Activated T-helper 9 cell treated with anti-CD3 and anti-CD28 coated beads, Interleukin-2, amount 50 U/mL, for 16 hours (primary cell): ENCODE measurements at regions not wholly inside any gene's neighbourhood (a gene's known extent, or its start where the extent isn't known, plus 50 kb on each side); places are given as distances from the start of the nearest gene placed in this dataset.

Experiments used
- DNase-seq: peaks from one replicate; pipeline ENCODE4 v3.0.0-alpha.2; 2020; ENCODE audit warnings: low read depth

GRCh38 chr4:152021788-152022438 is 261.1 kb upstream of the GATB start:
- DNase-seq: no peak

DNA sequence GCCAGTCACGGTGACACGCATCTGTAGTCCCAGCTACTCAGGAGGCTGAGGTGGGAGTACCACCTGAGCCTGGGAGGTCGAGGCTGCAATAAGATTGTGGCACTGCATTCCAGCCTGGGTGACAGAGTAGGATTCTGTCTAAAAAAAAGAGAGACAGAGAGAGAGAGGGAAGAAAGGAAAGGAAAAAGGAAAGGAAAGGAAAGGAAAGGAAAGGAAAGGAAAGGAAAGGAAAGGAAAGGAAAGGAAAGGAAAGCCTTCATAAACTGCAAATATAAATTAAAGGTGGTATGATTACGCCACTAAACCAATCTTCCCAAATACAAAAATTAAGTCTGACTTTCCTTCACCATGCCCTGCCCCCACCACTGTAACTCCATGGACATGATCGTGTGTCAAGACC is 259.3 kb upstream of the GATB start:
- DNase-seq: no peak

DNA sequence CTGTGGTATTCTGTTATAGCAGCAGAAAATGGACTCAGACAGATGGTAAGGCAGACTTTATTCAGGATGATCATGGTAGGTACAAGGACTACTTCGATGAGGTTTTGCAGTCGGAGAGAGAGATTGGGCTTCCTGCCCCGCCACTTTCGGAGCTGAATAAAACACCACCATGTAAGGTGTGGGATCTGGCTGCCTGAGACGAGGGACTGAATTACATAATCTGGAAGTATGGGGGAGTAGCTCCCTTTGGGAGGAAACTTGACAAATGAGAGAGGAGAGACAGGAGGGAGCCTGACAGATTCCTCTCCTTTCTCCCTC is 255.5 kb upstream of the GATB start:
- DNase-seq: no peak

GRCh38 chr4:152015597-152016302 is 254.9 kb upstream of the GATB start:
- no peak for DNase-seq

GRCh38 chr4:152014280-152014679 is 253.5 kb upstream of the GATB start:
- peak; percentile 25 for DNase-seq

DNA sequence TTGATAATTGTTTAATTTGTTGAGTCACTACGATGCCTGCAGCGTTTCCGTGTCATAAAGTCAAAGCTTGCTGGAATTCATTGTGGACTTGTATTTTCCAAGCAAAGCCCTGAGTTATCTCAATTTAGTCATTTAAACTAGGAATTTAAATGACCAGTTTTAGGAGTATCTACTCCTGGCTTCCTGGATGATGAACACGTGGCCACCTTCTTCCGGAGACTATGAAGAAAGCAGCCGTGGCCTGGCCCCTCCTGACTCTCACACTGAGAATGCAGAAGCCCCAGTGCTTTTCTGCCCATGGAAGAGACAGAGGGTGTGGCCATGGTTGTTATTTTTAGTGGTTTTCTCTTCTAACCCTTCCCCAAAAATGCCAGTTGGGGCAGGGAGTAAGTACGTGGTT is 250.7 kb upstream of the GATB start:
- no peak for DNase-seq

- DNase-seq: no peak
Observed at GRCh38 chr4:152010710-152011079, 249.9 kb upstream of the GATB start.

DNA sequence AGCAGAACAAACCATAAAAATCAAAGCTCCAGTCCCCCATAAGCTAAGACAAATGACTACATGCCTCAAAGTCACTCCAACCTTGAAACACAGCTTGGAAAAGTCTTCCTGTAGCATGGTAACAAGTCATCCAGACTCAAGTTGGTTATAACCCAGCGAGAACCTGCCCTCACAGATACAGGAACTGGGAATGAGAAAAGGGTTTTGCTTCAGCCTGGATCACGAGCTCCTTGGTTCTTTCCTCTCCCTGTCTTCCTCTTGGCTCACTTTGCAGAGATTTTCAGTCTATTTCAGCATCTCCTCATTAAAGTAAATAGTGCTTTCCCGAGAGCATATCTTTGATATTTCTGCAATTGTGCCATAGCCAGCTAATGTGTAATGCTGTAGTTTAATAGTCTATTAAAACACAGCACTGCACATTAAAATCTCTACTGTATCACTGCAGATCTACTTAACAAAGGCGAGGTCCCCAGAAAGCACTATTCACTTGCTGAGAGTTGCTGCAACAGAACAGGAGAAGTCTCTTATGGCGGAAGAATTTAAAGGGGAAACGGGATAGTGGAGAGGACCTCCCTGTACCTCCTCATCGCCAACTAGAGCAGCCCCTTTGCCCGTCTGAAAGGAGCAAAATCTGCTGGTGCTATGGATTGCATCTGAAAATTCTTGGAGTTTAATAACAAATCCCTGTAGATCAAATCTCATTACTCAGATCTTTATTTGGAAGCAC is 249.3 kb upstream of the GATB start:
- no peak for DNase-seq

- DNase-seq: no peak
Observed at GRCh38 chr4:152009031-152009670, 248.3 kb upstream of the GATB start.

DNA sequence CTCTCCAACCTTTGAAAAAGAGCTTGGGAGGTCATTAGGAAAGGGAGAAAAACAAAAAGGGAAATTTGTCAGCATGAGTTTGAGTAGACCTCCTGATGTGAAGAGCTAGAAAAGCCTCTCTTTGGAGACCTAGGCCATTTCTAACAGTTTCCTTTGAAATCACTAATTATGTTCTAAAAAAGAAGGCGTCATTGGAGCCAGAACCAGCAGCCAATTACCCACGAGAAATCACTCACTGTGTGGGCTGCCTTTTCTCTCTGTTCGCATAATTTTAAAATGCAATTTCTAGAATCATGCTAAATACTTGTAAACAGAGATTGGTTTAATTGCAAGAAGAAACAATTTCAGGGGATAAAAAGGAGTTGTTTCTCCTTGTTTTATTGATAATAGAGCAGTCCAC is 246.3 kb upstream of the GATB start:
- DNase-seq: no peak

DNA sequence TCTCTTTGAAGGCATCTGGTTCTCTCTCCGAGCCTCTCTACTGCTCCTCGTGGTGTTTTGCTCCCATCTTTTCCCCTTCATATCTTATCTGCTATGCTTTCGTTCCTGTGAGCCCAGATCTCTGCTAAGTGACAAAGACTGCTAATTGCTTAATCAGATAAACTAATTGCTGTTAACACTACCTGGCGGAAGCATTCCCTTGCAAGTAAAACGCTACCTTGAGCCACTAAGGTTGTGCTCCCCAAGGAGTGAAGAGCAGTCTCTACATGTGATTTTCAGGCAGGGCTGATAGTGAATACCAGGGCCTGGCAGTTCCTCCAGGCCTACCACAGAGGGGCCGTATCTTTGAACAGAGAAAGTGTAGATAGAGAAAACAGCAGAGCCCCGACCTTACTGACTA is 244.0 kb upstream of the GATB start:
- DNase-seq: no peak

DNA sequence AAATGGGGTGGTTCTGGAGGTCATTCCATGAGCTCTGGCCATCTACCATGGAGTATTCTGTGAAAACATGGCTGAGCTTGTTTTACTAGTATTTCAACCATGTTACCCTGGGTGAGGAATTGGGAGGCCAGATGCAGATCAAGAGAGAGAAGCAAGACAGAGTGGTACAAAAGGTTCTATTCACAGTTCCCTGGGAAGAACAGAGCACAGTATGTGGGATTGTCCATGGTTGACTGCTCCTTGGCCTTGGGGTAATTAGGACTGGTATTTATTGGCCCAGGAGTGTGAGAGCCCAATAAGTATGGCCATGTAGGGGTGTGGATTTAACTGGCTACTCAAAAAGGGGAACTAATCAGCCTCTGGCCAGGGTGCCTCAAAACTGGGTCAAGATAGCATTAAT is 239.7 kb upstream of the GATB start:
- no peak for DNase-seq

DNA sequence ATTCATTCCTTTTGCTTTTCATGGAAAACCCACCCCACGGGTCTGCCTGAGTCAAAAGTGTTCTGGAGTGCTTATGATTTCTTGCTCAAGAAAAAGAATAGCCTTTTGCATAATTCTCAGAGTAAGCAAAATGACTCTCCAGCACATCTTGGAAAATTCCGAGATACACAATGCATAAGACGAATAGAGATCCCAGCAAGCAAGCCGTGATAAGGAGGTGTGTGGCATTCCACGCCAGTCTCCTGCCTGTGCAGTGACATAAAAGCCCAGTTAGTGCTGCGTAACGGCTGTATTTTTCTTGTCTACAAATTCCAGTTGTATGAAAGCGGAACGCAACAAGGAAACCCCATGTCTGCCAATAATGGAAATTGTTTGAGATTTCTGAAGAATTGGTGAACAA is 237.9 kb upstream of the GATB start:
- DNase-seq: no peak

DNA sequence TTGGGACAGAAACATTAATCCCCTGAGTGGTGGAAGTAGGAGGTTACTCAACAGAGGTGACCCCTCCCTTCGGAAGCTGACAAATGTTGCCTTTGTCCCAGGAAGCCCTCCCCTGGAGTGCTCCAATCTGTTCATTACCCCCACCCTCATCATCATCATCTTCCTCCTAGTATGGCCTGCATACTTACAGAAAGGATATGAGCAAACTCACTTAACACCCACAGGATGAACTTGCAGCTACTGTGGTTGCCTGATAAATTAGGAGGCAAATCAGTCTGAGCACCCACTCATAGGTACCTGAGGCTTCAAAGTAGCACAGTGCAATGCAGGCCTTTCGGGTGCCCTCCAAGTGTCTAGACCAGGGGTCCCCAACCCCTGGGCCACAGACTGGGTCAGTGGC is 236.7 kb upstream of the GATB start:
- DNase-seq: no peak

DNA sequence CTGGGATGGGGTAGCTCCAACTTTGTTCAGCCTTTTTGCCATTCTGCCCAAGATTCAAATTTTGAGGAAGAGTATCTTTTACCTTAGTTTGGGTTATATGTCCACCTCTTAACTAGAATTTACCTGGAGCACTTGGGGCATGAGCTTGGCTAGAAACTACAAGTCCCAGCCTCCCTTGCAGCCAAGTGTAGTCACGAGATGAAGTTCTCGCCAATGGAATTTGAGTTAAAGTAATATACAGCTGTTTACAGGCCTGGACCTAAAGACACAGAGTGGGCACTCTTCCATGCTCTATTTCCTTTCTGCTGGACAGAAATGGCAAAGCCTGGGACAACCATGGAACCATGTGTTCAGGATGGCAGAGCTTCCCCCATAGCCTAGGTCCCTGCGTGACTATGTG is 233.6 kb upstream of the GATB start:
- DNase-seq: no peak

DNA sequence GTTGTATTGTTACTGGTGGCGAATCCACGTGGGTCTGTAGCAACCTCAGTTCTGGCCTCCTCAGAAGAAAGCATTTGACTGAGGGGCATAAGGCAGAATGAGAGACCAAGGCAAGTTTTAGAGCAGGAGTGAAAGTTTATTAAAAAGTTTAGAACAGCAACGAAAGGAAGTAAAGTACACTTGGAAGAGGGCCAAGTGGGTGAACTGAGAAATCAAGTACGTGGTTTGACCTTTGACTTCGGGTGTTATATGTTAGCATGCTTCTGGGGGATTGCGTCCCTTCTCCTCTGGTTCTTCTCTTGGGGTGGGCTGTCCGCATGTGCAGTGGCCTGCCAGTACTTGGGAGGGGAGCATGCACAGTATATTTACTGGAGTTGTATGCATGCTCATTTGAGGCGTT is 232.7 kb upstream of the GATB start:
- DNase-seq: no peak

DNA sequence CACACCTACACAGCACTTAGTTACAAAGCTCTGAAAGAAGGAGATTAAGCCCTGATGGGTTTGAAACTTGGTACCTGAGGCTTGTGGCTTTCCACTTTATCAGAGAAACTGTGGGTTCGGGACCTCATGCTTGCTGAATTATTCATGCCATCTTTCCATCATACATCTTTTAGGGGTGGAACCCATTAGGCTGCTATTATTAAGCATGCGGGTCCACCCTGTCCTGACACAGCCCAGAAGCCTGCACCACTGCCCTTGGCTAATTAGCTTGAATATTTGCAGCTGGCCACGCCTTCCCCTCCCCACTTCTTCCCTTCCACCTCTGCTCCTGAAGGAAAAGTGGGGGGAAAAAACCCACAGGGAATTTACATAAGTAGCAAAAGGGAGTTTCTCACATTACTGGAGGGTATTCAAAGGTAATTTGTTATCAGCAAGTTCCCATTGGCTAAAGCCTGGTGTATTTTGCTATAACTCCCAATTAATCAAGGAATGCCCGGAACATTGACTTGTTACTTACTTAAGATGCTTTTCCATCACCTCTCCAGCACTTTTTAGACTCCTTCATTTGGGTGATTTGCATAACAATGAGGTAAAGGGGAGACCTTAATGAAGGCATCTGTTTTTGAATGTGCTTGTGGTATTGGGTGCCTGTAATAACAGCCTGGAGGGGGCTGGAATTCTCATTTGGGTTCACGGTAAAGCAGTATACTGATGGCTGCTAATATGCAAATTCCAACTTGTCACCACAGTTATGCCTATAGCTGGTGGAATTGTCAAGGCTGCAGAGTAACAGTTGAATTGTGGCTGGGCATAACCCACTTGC is 231.7 kb upstream of the GATB start:
- DNase-seq: no peak

DNA sequence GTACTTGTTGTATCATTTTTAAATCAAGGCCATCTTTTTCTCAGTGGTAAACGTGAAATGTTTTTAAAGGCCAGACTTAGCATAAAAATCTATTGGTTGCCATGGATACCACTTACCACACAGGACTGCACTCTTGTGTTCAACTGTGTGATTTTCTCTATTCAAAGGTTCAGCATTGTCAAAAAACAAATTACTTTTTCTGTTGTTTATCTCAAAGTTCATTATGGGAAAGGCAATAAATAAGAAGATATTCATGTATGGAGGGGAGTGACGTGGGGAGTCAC is 231.0 kb upstream of the GATB start:
- DNase-seq: no peak

DNA sequence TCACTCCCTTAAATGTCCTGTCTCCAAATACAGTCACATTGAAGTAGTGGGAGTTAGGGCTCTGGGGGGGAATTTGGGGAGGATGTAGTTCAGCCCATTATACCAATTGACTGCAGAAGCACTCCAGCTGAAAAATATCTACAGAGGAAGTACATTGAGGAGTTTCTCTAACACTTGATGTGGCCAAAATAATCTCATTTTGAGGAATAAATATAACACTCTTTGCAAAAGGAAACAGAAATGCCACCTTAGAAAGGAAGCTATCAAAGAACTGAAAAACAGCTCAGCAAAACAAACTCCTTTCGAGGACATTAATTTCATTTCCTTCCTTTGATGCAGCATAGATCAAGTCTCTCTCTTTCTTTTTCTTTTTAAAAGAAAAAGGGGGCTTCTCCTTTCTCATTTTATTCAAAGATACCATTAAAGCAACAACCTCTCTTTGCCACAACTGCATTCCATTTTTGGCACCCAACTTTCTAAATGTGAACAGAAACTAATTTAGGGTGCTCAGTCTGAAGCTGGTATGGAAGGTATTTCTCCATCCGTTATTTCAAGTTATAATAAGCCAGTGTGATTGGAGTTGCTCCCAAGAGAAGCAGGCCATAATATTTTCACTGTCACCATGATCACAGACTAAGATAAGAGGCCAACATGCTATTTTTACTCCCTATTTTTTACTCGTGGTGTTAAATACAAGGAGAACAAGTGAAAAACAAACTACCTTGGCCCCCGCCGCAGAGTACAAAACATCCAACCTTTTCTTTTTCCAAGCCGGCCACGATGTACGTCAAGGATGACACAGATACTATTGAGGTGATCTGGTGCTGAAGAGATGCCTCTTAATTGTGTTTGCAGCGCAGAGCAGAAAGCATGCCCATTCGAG is 230.4 kb upstream of the GATB start:
- DNase-seq: no peak

GRCh38 chr4:151990201-151990600 is 229.4 kb upstream of the GATB start:
- DNase-seq: no peak

- no peak for DNase-seq
Observed at GRCh38 chr4:151988591-151988990, 227.8 kb upstream of the GATB start.

DNA sequence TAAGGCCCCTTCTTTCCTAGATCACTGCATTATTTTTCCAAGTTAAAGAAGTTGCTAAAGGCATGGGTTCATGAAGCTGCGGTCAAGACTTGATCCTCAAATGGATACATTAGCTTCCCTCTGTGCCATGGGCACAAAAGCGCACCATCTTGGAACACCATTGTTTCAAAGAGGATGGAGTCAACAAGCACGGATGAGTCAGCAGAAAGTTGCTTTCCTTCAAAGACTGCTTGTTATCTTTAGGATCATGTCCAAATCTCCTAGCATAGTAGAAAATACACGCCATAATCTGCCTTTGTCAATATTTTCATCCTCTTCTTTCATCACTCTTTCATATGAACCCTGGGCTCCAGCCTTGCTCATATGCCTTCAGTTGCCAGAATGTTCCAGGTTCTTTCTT is 226.8 kb upstream of the GATB start:
- no peak for DNase-seq
